GM18508 (cell line): ENCODE measurements at regions not wholly inside any gene's neighbourhood (a gene's known extent, or its start where the extent isn't known, plus 50 kb on each side); places are given as distances from the start of the nearest gene placed in this dataset.

ENCODE experiments used
- ATAC-seq: cut with Tn5 transposase; IDR thresholded peaks from one replicate; pipeline ENCODE4 v1.9.1; 2021; ENCODE audit warnings: moderate number of reproducible peaks; ENCODE audit not compliant: insufficient read depth, unreplicated experiment

DNA sequence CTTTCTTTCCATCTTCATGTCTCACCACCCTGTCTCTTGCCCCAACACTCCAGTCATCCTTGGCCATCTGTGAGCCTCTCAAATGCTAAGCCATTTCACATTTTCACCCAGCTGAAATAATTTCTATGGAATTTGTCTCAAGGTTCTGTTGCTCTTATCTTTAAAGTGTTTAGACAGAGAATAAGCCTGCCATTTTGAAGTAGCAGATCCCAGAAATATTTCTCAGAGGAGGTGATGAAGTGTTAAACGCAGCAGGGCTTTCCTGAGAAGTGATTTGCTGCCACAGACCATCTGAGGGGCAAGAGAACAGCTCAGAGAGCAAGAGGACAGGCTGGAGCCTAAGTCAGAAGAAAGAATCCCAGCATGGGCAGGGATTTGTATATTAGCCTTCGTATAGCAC lies 71.6 kb upstream of the CLMN start:
- no peak for ATAC-seq

DNA sequence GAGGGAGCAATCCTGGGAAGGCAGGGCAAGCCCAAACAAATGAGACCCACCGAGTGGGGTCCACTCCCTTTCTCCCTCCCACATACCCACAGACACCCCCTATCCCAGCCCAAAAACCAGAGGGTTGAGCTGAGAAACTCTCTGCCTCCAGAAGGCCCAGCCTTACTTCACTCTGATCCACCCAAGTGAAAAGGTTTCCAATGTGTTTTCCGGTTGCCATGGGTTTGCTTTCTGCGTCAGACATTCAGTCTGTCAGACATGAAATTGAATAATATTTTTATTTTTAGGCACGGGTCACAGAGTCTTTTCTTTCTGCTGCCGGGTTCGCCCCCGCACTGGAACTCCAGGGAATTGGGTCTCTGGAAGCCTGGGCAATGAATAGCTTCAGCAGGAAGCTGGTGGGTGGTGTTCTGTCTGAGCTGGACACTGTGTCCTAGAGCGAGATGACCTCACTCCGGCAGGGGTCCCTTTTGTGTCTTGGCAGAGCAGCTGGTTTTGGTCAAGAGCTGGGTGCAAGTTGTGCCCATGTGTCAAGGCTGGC lies 69.8 kb upstream of the CLMN start:
- ATAC-seq, result no peak

DNA sequence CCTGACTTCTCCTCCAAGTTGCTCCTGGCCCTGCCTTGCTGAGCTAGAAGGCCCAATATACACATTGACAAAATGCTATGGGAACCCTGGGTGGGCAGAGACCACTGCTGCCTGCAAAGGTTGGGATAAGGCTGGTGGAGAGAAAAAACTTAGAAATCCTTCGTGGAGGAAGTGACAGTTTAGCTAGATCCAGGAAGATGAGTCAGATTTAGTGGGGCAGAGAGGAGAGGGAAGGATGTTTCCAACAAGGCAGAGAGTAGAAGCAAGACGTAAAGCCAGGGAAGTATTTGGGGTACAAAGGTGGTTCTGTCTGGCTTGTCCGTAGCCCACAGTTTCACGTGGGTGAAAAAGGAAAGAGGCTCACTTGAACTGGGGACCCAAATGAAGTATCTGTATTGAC lies 69.0 kb upstream of the CLMN start:
- ATAC-seq, result no peak

DNA sequence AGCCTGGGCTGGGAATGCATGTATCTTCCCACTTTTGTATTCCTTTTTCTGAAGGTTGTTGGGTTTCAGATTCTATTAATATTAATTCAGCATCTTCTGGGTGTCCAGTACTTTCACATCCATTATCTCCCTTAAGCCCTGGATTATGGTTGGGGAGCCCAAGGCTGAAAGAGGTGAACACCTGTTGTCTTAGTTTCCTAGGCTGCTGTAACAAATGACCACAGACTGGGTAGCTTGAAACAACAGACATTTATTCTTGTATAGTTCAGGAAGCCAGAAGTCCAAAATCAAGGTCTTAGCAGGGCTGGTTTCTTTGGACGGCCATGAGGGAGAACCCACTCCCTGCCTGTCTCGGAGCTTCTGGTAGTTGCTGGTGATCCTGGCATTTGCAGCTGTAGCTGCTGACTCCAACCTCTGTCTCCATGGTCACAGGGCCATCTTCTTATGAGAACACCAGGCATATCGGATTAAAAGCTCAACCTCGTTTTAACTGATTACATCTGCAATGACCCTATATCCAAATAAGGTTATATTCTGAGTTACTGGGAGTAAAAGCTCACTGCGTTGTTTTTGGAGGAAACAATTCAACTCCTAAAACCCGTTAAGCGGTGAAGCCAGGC lies 68.2 kb upstream of the CLMN start:
- ATAC-seq, result no peak

DNA sequence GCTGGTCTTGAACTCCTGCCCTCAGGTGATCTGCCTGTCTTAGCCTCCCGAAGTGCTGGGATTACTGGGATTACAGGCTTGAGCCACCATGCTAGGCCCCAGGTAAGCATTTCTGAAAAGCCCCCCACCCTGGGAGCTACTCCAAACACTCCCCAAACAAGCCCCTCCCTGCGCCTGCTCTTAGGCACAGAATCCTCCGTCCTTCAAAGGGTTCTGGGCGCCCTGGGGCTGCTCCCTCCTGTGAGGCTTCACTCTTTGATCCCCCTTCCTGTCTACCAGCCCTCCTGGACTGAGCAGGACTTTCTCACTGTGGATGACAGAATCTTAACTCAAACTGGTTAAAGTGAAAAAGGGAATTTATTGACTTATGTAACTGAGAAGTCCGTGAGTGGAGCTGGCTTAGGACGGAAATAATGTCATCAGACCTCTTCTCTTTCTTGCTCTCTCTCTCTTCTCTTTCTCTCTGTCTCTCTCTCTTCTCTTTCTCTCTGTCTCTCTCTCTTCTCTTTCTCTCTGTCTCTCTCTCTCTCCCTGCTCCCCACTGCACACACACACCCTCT lies 66.9 kb upstream of the CLMN start:
- ATAC-seq, result no peak

DNA sequence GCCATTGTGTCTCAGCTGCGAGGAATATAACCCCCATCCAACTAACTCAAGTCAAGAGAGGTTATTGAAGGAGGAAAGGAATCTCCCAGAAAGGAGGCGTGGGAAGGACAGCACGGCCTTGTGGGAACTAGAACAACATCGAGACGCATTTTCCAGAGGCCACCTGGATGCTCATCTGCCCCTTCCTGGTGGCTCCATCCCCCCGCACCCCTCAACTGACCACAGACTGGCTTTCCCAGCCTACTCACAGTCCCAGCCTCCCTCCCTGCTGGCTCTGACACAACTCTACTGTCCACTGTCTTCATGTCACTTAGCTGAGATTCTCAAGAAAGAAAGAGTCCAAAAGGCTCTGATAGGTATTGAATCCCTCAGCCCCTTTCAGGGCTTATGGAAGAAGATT lies 66.0 kb upstream of the CLMN start:
- ATAC-seq, result no peak

DNA sequence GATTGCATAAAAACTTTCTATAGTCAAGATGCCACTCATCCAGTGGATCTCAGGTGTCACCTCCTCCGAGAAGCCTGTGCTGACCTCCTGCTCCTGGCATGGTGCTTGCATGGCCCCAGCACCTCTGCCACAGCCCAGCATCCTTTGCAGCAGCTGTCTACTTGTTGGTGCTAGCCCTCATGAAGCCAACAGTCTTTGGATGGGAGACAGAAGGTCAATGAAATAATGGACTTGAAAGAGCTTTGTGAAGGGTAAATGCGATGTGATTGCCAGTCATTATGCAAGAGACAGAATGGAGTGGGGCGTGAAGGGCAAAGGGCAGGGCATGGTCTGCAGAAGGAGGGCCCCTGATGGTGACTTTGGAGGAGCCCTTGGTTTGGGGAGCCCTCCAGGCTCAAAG lies 63.0 kb upstream of the CLMN start:
- no peak for ATAC-seq

DNA sequence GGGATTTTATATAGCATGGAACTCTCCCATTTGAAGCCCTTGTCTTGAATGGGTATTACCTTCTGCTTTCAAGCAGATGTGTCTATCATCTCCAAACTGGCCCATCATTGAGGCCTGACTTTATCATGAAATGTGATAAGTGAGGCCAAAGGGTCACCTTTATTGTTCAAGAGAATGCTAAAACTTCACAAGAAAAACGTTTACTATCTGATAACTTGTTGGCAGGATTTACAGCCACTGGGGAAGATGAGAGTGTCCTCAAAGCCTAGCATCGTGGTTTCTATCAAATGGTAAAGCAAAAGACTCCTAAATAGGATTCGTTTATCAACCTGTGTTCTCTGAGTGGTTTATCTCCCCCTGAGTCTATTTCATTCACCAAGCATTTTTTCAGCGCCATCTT lies 62.0 kb upstream of the CLMN start:
- no peak for ATAC-seq

DNA sequence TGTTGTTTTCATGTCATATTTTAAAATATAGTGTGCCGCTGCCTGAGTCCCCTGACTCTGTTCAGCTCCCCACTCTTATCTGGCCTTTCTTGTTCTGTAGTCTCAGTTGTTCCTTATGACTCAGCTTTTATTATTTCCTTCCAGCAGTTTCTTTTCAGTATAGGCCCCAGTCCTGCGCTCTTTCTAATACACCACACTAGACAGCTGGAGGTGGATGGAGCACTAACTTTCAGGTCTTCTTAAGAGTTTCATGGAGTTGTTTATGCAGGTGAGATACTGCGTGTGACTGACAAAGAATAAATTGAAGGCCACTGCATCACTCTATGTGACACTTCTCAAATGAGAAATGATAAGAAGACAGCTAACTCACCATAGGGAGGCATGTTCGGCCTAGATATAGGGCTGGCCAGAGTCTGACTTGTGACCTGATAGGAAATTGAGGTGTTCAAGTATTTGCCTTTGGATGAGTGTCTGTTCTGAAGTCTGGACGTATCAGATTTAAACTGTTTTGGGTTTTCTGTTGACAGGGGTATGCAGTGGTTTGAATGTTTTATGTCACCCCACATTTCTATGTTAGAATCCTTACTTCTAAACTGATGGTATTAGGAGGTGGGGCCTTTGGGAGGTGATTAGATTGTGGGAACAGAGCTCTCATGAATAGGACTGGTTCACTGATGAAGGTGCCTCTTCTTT lies 60.8 kb upstream of the CLMN start:
- no peak for ATAC-seq

DNA sequence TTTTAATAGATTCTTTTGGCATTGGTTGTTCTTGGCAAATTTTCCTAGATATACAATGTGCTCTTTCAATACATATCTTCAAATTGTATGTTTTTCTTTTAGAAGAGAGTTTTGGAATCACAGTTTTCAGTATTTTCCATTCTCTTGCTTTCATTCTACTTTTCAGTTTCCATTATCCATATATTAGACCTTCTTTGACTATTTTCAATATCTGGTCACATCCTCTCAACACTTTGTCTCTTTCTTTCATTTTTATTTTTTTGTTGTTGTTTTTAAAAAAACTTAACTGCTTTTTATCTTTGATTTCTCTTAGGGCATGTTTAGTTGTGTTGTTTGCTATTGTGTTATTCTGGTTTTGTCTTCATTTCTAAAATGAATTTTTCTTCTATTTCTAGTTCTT lies 59.9 kb upstream of the CLMN start:
- no peak for ATAC-seq

DNA sequence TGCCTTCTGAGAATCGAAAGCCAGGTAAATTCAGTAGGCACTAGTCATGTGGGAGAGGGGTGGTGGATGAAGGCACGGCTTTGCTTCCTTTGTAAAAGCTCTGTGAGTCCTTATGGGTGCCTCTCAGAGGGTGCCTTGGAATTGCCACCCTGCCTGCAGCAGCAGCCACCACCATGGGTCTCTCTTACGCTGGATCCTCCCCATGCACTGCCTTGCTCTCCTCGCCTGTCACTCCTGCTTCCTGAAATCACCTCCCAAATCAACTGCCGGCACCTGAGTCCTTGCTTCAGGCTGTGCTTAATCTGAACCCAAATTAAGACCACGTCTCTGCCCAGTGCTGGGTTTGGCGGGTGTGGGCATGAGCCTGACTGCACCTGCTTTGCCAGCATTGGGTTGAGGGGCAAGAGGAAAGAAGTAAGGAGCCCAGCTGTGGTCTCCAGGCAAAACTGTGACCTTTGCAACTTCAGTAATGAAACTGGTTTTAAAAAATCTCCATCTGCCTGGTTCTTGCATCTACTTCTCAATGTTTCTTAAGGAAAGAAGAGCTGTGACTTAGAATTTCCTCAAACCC lies 55.9 kb upstream of the CLMN start:
- no peak for ATAC-seq

DNA sequence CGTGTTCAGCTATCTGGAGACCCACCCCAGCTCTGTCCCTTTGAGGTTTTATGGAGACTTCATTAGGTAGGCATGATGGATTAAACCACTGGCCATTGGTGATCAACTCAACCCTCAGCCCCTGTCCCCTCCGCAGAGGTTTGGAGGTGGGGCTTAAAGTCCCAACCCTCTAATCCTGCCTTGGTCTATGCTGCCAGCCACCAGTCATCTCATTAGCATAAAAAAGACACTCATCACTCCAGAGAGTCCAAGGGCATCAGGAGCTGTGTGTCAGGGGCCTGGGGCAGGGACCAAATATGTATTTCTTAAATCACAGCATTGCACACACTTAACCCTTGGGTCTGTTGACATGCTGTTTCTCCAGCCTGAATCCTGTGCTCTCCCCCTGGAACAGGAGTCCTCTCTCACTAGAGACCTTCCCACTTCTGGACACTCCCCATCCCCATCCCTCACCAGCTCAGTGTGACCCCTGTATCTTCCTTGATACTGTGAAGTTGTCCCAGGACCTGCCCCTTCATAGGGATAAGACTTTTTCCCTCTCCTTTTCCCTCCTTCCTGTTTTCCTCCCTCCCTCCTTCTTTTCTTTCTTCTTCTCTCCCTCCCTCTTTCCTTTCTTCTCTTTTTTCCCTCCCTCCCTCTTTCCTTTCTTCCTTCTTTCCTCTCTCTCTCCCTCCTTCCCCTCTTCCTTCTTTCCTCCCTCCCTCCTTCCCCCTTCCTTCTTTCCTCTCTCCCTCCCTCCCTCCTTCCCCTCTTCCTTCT lies 54.7 kb upstream of the CLMN start:
- ATAC-seq, result no peak

DNA sequence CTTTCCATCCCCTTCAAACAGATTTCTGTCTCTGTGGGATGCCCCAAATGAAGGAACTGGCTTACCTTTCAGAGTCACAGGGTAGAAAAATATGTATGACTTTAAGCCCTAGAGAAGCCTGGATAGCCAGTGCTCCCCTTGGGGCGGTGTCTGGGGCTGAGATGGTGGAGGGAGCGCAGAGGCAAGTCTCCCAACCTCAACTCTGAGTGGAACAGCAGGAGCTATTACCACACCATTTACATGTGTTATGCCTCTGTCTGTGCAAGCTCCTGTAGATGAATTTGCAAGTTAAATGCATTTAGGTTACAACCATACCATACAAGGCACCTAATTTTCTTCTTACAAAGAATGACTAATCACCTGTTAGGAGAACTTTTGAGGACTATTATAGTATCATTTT lies 50.4 kb upstream of the CLMN start:
- no peak for ATAC-seq
